ENCODE measurements at regions not wholly inside any gene's neighbourhood (a gene's known extent, or its start where the extent isn't known, plus 50 kb on each side); places are given as distances from the start of the nearest gene placed in this dataset.

DNA sequence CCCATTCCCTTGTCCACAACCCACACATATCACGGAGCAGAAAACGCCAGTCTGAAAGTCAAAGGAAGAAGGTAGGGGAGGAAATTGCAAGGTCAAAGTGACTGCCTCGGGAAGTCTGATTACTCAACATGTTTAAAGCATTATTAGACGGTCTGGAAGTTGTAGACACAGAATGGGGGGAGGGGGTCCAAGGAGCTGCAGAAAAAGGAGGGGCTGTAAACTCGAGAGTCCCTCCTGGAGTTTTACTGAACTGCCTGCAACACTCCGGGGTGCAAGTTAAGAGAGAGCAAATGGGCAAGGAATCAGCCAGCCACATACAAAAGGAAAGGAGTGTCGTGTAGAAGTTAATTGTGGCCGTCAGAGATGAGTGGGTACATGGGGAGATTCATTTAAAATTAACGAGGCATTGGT, 417.7 kb upstream of the JARID2 start:
- POLR2A ChIA-PET = no interaction called here
- H3K4me3 ChIP-seq (ENCODE audit: low read length) = no peak overlapping the region
- peaks cover 0 to 1% (median 0%) of the 10 kb centered on the region in 5 donors for H3K36me3 Mint-ChIP-seq

DNA sequence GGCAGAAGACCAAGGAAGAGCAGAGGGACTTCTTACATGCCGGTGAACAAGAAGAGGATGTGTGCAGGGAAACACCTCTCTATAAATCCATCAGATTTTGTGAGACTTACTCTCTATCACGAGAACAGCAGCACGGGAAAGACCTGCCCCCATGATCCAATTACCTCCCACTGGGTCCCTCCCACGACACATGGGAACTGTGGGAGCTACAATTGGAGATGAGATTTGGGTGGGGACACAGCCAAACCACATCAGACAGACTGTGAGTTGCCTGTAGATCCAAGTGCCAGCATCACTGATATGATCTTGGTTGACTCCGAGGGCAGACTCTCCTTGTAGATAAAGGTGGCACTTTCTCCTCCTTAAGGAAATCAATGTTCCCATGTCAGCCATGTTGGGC, 414.8 kb upstream of the JARID2 start:
- H3K27me3 ChIP-seq (ENCODE audit: control insufficient read depth in 2 of 2, insufficient read depth in 2 of 2, low read length in 2 of 2) = no peaks in the 10 kb centered on the region
- H3K27ac ChIP-seq (ENCODE audit: low read depth, low read length) = no peak overlapping the region
- Mint-ChIP-seq H3K36me3 (peaks cover 0 to 1% (median 0%) of the 10 kb centered on the region in 5 donors), H3K4me1 (peaks cover 0 to 5% (median 0%) of the 10 kb centered on the region in 7 donors), H3K9me3 (peaks cover 0 to 5% (median 0%) of the 10 kb centered on the region in 11 donors), H3K4me3 (no peak overlapping the region), H3K27ac (no peak overlapping the region), H3K27me3 (peaks cover 0 to 5% (median 0%) of the 10 kb centered on the region in 5 donors)
- no peaks in the 10 kb centered on the region for H3K36me3 ChIP-seq (ENCODE audit: control insufficient read depth in 2 of 3, insufficient read depth in 3 of 3, low read length in 3 of 3)
- ChIA-PET CTCF (no interaction called here), POLR2A (no interaction called here)
- no peaks in the 10 kb centered on the region for H3K9me3 ChIP-seq (ENCODE audit: control insufficient read depth in 2 of 3, low read length in 3 of 3)
- H3K4me1 ChIP-seq (ENCODE audit: control insufficient read depth in 2 of 2, insufficient read depth in 2 of 2, low read length in 2 of 2) = no peaks in the 10 kb centered on the region
- intact Hi-C loops (cut with micrococcal nuclease) = no loop called here
- no peak for DNase-seq
- H3K4me3 ChIP-seq (ENCODE audit: low read length) = no peak overlapping the region
- ATAC-seq = no peak

More for the DNA sequence above, 417.7 kb upstream of the JARID2 start:
- CTCF ChIA-PET = no interaction called here
- peaks cover 0 to 5% (median 0%) of the 10 kb centered on the region in 5 donors for H3K27me3 Mint-ChIP-seq
- H3K4me3 Mint-ChIP-seq = no peak overlapping the region
- intact Hi-C loops (cut with micrococcal nuclease) = no loop called here
- H3K27me3 ChIP-seq (ENCODE audit: control insufficient read depth in 2 of 2, insufficient read depth in 2 of 2, low read length in 2 of 2) = no peaks in the 10 kb centered on the region
- DNase-seq = no peak
- peaks cover 0 to 5% (median 0%) of the 10 kb centered on the region in 11 donors for H3K9me3 Mint-ChIP-seq
- H3K9me3 ChIP-seq (ENCODE audit: control insufficient read depth in 2 of 3, low read length in 3 of 3) = no peaks in the 10 kb centered on the region
- no peaks in the 10 kb centered on the region for H3K36me3 ChIP-seq (ENCODE audit: control insufficient read depth in 2 of 3, insufficient read depth in 3 of 3, low read length in 3 of 3)
- no peak overlapping the region for H3K27ac Mint-ChIP-seq
- H3K4me1 Mint-ChIP-seq = peaks cover 0 to 8% (median 0%) of the 10 kb centered on the region in 7 donors
- H3K4me1 ChIP-seq (ENCODE audit: control insufficient read depth in 2 of 2, insufficient read depth in 2 of 2, low read length in 2 of 2) = no peaks in the 10 kb centered on the region
- H3K27ac ChIP-seq (ENCODE audit: low read depth, low read length) = no peak overlapping the region
- ATAC-seq = no peak

DNA sequence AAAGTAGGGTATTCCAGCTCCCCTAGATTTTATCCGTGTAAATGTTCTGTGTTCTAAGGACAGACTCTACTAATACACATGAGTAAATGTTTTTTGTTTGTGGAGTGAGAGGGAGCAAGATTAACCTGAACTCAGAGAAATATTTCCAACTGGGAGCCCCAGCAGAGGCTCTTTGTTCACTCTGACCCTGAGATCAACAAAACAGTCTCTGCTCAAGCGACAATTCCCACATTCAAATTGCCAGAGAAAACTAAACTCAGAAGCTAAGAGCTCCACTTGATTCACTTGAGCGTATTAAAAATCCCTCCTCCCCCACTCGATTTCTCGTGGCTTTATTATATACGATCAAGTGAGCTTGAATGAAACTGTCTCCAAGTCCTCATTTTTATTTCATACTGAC, 413.9 kb upstream of the JARID2 start:
- Mint-ChIP-seq H3K4me3 (no peak overlapping the region), H3K4me1 (peaks cover 0 to 6% (median 0%) of the 10 kb centered on the region in 7 donors), H3K27me3 (peaks cover 0 to 5% (median 0%) of the 10 kb centered on the region in 5 donors), H3K27ac (no peak overlapping the region), H3K9me3 (peaks cover 0 to 5% (median 0%) of the 10 kb centered on the region in 11 donors), H3K36me3 (peaks cover 0 to 1% (median 0%) of the 10 kb centered on the region in 5 donors)
- H3K27ac ChIP-seq (ENCODE audit: low read depth, low read length) = no peak overlapping the region
- H3K36me3 ChIP-seq (ENCODE audit: control insufficient read depth in 2 of 3, insufficient read depth in 3 of 3, low read length in 3 of 3) = no peaks in the 10 kb centered on the region
- no peaks in the 10 kb centered on the region for H3K4me1 ChIP-seq (ENCODE audit: control insufficient read depth in 2 of 2, insufficient read depth in 2 of 2, low read length in 2 of 2)
- no peaks in the 10 kb centered on the region for H3K27me3 ChIP-seq (ENCODE audit: control insufficient read depth in 2 of 2, insufficient read depth in 2 of 2, low read length in 2 of 2)
- no peaks in the 10 kb centered on the region for H3K9me3 ChIP-seq (ENCODE audit: control insufficient read depth in 2 of 3, low read length in 3 of 3)
- H3K4me3 ChIP-seq (ENCODE audit: low read length) = no peak overlapping the region
- no peak for DNase-seq
- ChIA-PET POLR2A (interaction anchor here (0.6 kb wide), 1 partner anchor 45 kb away, joined by 4 read pairs; no protein-coding TSS in a partner anchor), CTCF (no interaction called here)
- intact Hi-C loops (cut with micrococcal nuclease) = no loop called here
- no peak for ATAC-seq

DNA sequence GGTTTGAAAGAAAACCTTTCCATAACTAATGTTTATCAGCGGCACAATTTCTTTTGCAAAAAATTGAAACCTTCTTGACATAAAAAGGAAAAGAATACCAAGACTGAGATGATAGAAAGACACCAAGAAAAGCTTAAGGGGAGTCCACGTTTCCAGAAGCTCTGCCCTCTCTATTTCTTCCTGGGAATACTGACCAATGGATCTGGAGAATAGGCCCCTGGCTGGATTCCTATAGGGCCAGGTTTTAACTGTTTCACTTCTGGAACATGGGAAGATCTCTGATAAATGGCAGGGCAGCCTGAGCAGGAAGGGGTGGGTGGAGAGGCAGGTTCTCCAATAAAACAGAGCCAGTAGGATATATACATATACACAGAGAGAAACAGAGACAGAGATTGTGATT, 413.4 kb upstream of the JARID2 start:
- no peak for DNase-seq

DNA sequence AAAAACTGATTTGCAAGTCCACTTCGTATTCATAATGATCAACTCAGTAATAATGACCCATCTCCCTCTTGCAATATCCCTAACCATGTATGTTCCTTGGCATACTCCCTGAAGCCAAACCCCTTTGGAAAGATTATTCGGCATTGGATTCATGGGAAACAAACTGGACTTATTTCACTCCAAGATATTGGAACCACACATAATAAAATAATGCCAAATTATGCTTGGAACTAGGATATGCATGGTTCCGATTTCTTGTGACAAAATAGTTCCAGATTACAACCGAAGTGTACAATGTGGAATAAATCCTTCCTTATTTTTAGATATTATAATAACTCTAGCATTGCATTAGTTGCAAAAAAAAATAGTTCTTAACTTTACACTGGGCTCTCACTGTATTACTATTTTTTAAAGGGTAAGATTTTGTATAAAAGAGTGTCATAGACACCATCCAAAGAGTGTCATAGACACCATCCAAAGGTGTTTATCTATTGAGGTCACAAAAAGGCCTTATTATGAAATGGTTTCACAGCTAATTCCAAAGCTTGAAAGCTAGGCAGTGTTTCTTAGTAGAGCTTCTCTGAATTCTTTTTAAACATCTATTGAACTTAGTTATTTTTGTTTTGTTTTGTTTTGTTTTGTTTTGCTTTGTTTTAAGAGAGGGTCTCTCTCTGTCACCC, 410.9 kb upstream of the JARID2 start:
- Mint-ChIP-seq H3K4me3 (no peak overlapping the region), H3K27me3 (peaks cover 0 to 7% (median 0%) of the 10 kb centered on the region in 5 donors), H3K4me1 (peaks cover 0 to 3% (median 0%) of the 10 kb centered on the region in 7 donors), H3K27ac (no peak overlapping the region), H3K36me3 (peaks cover 0 to 2% (median 0%) of the 10 kb centered on the region in 5 donors), H3K9me3 (peaks cover 0 to 5% (median 0%) of the 10 kb centered on the region in 11 donors)
- no peak for DNase-seq
- Histone ChIP-seq H3K27ac (ENCODE audit: low read depth, low read length) (no peak overlapping the region), H3K9me3 (ENCODE audit: control insufficient read depth in 2 of 3, low read length in 3 of 3) (no peaks in the 10 kb centered on the region), H3K27me3 (ENCODE audit: control insufficient read depth in 2 of 2, insufficient read depth in 2 of 2, low read length in 2 of 2) (no peaks in the 10 kb centered on the region), H3K36me3 (ENCODE audit: control insufficient read depth in 2 of 3, insufficient read depth in 3 of 3, low read length in 3 of 3) (no peaks in the 10 kb centered on the region), H3K4me1 (ENCODE audit: control insufficient read depth in 2 of 2, insufficient read depth in 2 of 2, low read length in 2 of 2) (no peaks in the 10 kb centered on the region), H3K4me3 (ENCODE audit: low read length) (no peak overlapping the region)
- POLR2A ChIA-PET = no interaction called here
- CTCF ChIA-PET = no interaction called here
- intact Hi-C loops (cut with micrococcal nuclease) = no loop called here
- no peak for ATAC-seq

More for the DNA sequence above, 413.4 kb upstream of the JARID2 start:
- intact Hi-C loops (cut with micrococcal nuclease) = no loop called here
- peaks cover 0 to 2% (median 0%) of the 10 kb centered on the region in 5 donors for H3K36me3 Mint-ChIP-seq
- Histone ChIP-seq H3K27ac (ENCODE audit: low read depth, low read length) (no peak overlapping the region), H3K36me3 (ENCODE audit: control insufficient read depth in 2 of 3, insufficient read depth in 3 of 3, low read length in 3 of 3) (no peaks in the 10 kb centered on the region), H3K4me1 (ENCODE audit: control insufficient read depth in 2 of 2, insufficient read depth in 2 of 2, low read length in 2 of 2) (no peaks in the 10 kb centered on the region), H3K4me3 (ENCODE audit: low read length) (no peak overlapping the region), H3K9me3 (ENCODE audit: control insufficient read depth in 2 of 3, low read length in 3 of 3) (no peaks in the 10 kb centered on the region), H3K27me3 (ENCODE audit: control insufficient read depth in 2 of 2, insufficient read depth in 2 of 2, low read length in 2 of 2) (no peaks in the 10 kb centered on the region)
- no peak overlapping the region for H3K27ac Mint-ChIP-seq
- peaks cover 0 to 5% (median 0%) of the 10 kb centered on the region in 5 donors for H3K27me3 Mint-ChIP-seq
- no peak for ATAC-seq
- H3K4me3 Mint-ChIP-seq = no peak overlapping the region
- H3K4me1 Mint-ChIP-seq = peaks cover 0 to 6% (median 0%) of the 10 kb centered on the region in 7 donors
- CTCF ChIA-PET = interaction anchor here (0.6 kb wide), 1 partner anchor 307 kb away, joined by 3 read pairs; no protein-coding TSS in a partner anchor
- peaks cover 0 to 5% (median 0%) of the 10 kb centered on the region in 11 donors for H3K9me3 Mint-ChIP-seq
- POLR2A ChIA-PET = interaction anchor here (0.6 kb wide), 2 partner anchors 44 to 707 kb away, joined by 3 to 4 read pairs; no protein-coding TSS in a partner anchor

DNA sequence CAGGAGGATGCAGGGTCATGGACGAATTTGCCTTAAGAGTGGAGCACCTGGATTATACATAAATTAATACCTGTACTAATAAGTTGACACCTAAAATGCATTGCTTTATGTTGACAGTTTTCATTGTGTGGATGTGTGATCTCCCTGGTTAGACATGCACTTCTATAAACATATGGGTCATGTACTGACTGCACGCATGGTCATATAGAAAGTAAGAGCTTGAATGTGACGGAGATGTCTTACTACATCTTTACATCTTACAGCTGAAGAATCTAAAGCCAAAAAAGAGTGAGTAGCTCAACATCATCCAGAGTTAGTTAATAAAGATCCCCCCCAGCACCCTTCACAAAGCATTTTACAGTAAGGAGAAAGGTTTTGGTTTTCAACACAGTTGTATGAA, 408.4 kb upstream of the JARID2 start:
- no peaks in the 10 kb centered on the region for H3K27me3 ChIP-seq (ENCODE audit: control insufficient read depth in 2 of 2, insufficient read depth in 2 of 2, low read length in 2 of 2)
- H3K9me3 ChIP-seq (ENCODE audit: control insufficient read depth in 2 of 3, low read length in 3 of 3) = no peaks in the 10 kb centered on the region
- H3K36me3 ChIP-seq (ENCODE audit: control insufficient read depth in 2 of 3, insufficient read depth in 3 of 3, low read length in 3 of 3) = no peaks in the 10 kb centered on the region
- H3K36me3 Mint-ChIP-seq = peaks cover 0 to 2% (median 0%) of the 10 kb centered on the region in 5 donors
- peaks cover 0 to 3% (median 0%) of the 10 kb centered on the region in 11 donors for H3K9me3 Mint-ChIP-seq
- no peaks in the 10 kb centered on the region for H3K4me1 ChIP-seq (ENCODE audit: control insufficient read depth in 2 of 2, insufficient read depth in 2 of 2, low read length in 2 of 2)
- no peak overlapping the region for H3K27ac Mint-ChIP-seq
- H3K4me3 ChIP-seq (ENCODE audit: low read length) = no peak overlapping the region
- H3K4me1 Mint-ChIP-seq = peaks cover 0 to 5% (median 0%) of the 10 kb centered on the region in 7 donors
- ChIA-PET CTCF (no interaction called here), POLR2A (no interaction called here)
- intact Hi-C loops (cut with micrococcal nuclease) = no loop called here
- no peak overlapping the region for H3K27ac ChIP-seq (ENCODE audit: low read depth, low read length)
- ATAC-seq (no peak), DNase-seq (no peak)
- peaks cover 0 to 11% (median 0%) of the 10 kb centered on the region in 5 donors for H3K27me3 Mint-ChIP-seq
- no peak overlapping the region for H3K4me3 Mint-ChIP-seq

Data from naive thymus-derived CD4-positive, alpha-beta T cell (primary cell).